ENCODE measurements at regions not wholly inside any gene's neighbourhood (a gene's known extent, or its start where the extent isn't known, plus 50 kb on each side); places are given as distances from the start of the nearest gene placed in this dataset.
A peak's percentile ranks its signal among the peaks of the same experiment; 100 is the strongest.
"Not testable (repeated sequence)": the region's sequence is repeated elsewhere in the genome, so short reads cannot be mapped to it uniquely, and the experiment has no call there.

GRCh38 chr4:73671348-73671747 is 51.1 kb upstream of the RASSF6 start:
- DNase-seq = not testable (repeated sequence)

GRCh38 chr4:73673286-73673685 is 53.0 kb upstream of the RASSF6 start:
- DNase-seq = no peak

- no peak for DNase-seq
Measured at GRCh38 chr4:73674451-73674919, 54.2 kb upstream of the RASSF6 start.

- DNase-seq = no peak
Measured at GRCh38 chr4:73675623-73676022, 55.4 kb upstream of the RASSF6 start.

- no peak for DNase-seq
Measured at GRCh38 chr4:73676136-73676535, 55.9 kb upstream of the RASSF6 start.

- DNase-seq = peak; percentile 57 to 71
Measured at GRCh38 chr4:73676861-73677323, 56.7 kb upstream of the RASSF6 start.

GRCh38 chr4:73679836-73680235 is 59.6 kb upstream of the RASSF6 start:
- DNase-seq = no peak

GRCh38 chr4:73681776-73682175 is 58.6 kb upstream of the CXCL8 start:
- no peak for DNase-seq

- no peak for DNase-seq
Measured at GRCh38 chr4:73682508-73682907, 57.9 kb upstream of the CXCL8 start.

- no peak for DNase-seq
Measured at GRCh38 chr4:73683033-73683432, 57.3 kb upstream of the CXCL8 start.

GRCh38 chr4:73683456-73683855 is 56.9 kb upstream of the CXCL8 start:
- DNase-seq = no peak

GRCh38 chr4:73684097-73684496 is 56.3 kb upstream of the CXCL8 start:
- no peak for DNase-seq

GRCh38 chr4:73685052-73685451 is 55.3 kb upstream of the CXCL8 start:
- DNase-seq = no peak

GRCh38 chr4:73687421-73687820 is 52.9 kb upstream of the CXCL8 start:
- DNase-seq = no peak

GRCh38 chr4:73690051-73690738 is 50.2 kb upstream of the CXCL8 start:
- DNase-seq = no peak
